ENCODE measurements at regions not wholly inside any gene's neighbourhood (a gene's known extent, or its start where the extent isn't known, plus 50 kb on each side); places are given as distances from the start of the nearest gene placed in this dataset.

DNA sequence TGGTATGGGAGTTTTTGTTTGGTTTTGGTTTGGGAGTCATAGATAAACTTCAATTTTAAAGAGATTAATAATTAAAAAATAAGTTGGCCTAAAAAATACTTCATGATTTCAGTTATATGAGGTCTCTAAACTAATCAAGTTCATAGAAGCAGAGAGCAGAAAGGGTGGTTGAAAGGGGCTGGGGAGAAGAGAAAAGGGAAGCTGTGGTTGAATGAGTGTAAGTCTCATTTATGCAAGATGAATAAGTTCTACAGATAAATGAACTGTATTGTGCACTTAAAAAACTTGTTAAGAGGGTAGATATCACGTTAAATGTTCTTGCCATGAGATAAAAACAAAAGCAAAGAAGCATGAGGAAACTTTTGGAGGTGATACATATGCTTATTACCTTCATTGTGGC lies 188.7 kb downstream of the NSUN3 start:
- Histone ChIP-seq H3K4me1 (no peaks in the 10 kb centered on the region), H3K9ac (no peak overlapping the region), H3K9me3 (replicated peaks in 1 of 11) (no peaks in the 10 kb centered on the region), H3K27me3 (no peaks in the 10 kb centered on the region), H4K20me1 (no peaks in the 10 kb centered on the region), H3K36me3 (no peaks in the 10 kb centered on the region), H3K4me2 (no peak overlapping the region), H3K27ac (no peak overlapping the region), H3K4me3 (no peak overlapping the region)
- no peak for TF ChIP-seq Cebpa-rat (IDR thresholded peaks at IDR 0.05)

DNA sequence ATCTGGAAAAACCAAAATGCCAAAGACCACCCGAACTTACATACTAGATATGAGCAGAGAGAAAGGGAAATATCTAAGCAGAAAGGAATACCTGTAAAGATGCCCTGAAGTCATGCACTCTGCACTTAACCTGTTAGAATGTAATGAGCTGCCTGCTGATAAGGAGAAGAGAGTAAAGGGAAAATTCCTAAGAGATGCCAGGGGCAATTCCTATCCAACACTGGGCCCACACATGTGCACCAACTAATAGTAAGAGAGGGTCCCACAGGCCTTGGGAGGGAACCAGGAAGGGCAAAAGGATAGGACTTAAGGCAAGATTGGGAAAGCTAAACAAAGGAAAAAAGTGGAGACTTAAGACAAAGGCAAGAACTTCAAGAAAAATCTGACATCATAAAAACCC lies 189.5 kb downstream of the NSUN3 start:
- Histone ChIP-seq H3K27me3 (no peaks in the 10 kb centered on the region), H4K20me1 (no peaks in the 10 kb centered on the region), H3K36me3 (no peaks in the 10 kb centered on the region), H3K4me1 (no peaks in the 10 kb centered on the region), H3K27ac (no peak overlapping the region), H3K9me3 (replicated peaks in 1 of 11) (no peaks in the 10 kb centered on the region), H3K4me3 (no peak overlapping the region), H3K9ac (no peak overlapping the region), H3K4me2 (no peak overlapping the region)
- TF ChIP-seq Cebpa-rat (IDR thresholded peaks at IDR 0.05) = no peak

DNA sequence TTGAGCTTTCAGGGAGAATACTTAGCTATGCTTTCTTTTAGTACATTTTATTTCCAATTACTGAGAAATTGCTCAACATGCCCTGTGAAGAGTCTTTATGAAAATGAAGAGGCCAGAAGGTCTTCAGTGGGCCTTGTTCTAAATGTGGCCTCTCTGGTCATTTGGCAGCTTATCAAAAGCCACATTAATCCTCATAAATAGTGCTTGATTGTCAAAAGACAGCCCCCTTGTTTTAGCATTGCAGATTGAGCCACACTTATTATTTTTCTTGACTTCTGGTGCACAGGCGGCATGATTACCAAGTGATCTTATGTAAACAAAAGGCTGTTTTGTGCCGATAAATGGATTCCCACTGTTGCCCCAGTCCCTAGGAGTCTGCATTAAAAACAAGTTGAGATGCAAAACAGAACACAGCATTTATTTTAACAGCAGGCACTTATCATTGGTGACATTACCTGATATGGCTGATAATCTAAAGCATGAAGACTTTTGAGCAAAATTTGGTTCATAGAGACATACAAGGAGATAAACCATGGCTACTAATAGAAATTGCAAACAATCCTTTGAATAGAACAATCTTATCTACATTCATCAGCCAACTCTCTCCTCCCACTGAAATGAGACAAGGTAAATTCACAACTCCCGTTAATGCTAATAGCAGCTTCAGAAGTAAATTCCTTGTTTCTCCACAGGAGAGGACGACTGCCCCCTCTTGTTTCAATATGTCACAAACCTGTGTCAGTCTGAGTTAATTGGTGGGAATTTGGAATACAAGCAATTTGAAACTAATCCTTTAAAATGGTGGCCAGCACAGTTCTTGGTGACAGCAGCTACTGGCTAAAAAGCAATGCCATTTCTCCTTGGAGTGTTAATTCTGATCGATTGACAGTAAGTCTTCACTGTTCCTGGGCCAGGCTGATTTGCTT lies 194.3 kb downstream of the NSUN3 start:
- H3K36me3 ChIP-seq = no peaks in the 10 kb centered on the region
- peaks cover 0 to 10% (median 0%) of the 10 kb centered on the region in 11 experiments; a peak in 1 of 22 replicates for H3K9me3 ChIP-seq (replicated peaks in 1 of 11)
- no peaks in the 10 kb centered on the region for H4K20me1 ChIP-seq
- TF ChIP-seq Cebpa-rat (IDR thresholded peaks at IDR 0.05) = no peak
- H3K4me2 ChIP-seq = no peak overlapping the region
- no peak overlapping the region for H3K4me3 ChIP-seq
- no peaks in the 10 kb centered on the region for H3K27me3 ChIP-seq
- H3K27ac ChIP-seq = no peak overlapping the region
- no peak overlapping the region for H3K9ac ChIP-seq
- no peaks in the 10 kb centered on the region for H3K4me1 ChIP-seq

DNA sequence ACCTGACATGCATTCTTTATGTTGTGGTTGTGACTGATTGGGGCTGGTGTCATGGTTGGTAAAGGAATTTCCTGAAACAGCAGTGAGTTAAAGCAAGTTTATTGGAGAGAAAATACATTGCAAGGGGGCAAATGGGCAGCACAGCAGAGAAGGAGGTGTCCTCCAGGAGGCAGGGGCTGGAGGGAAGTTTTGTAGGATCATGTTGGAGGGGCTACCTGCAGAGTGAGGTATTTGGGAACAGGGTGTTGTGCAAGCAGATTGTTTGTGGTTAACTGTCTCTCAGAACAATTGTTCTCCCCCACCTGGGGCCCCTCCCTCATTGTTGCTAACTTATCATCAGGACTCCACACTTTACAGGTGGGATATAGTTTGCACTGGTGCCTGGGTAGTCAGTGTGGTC lies 196.0 kb downstream of the NSUN3 start:
- Histone ChIP-seq H3K4me1 (no peaks in the 10 kb centered on the region), H3K27me3 (no peaks in the 10 kb centered on the region), H3K4me2 (no peak overlapping the region), H3K9ac (no peak overlapping the region), H3K36me3 (no peaks in the 10 kb centered on the region), H4K20me1 (no peaks in the 10 kb centered on the region), H3K9me3 (replicated peaks in 1 of 11) (peaks cover 0 to 10% (median 0%) of the 10 kb centered on the region in 11 experiments; a peak in 1 of 22 replicates), H3K4me3 (no peak overlapping the region), H3K27ac (no peak overlapping the region)
- no peak for TF ChIP-seq Cebpa-rat (IDR thresholded peaks at IDR 0.05)

DNA sequence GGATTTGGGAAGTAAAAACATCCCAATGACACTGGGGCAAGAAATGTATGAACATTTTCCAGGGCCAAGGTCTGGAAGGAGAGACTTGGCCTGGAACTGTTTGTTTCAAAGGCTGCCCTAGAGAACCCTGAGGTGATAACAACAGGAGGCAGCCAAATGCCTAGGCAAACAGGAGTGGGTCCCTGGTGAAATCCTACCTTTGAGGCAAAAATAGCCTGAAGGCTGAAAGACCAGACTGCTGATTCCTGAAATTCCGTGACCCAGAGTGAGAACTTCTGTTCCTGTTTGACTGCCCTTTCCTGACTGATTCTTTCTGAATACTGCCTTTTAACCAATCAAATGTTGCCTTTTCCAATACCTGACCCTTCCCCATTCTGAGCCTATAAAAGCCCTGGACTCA lies 196.4 kb downstream of the NSUN3 start:
- TF ChIP-seq Cebpa-rat (IDR thresholded peaks at IDR 0.05) = no peak
- Histone ChIP-seq H3K4me2 (no peak overlapping the region), H3K9me3 (replicated peaks in 1 of 11) (peaks cover 0 to 10% (median 0%) of the 10 kb centered on the region in 11 experiments; a peak in 1 of 22 replicates), H3K4me1 (no peaks in the 10 kb centered on the region), H3K36me3 (no peaks in the 10 kb centered on the region), H3K9ac (no peak overlapping the region), H3K27ac (no peak overlapping the region), H4K20me1 (no peaks in the 10 kb centered on the region), H3K27me3 (no peaks in the 10 kb centered on the region), H3K4me3 (no peak overlapping the region)

DNA sequence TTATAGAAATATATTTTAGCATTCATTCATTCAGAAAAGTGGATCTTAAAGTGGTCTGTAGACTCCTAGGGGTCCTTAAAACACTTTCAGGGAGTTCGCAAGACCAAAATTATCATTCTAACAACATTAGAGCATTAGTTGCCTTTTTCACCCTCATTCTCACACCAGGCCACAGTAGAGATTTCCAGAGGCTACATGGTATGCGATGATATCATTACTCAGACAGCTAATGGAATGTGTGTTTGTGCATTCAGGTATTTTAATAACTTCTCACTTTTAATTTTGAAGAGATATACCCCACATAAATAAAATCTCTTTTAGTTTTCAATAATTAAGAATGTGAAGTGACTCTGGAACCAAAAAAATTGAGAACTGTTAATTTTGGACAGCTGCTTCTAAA lies 206.9 kb downstream of the NSUN3 start:
- no peak overlapping the region for H3K4me2 ChIP-seq
- TF ChIP-seq Cebpa-rat (IDR thresholded peaks at IDR 0.05) = no peak
- no peak overlapping the region for H3K27ac ChIP-seq
- H4K20me1 ChIP-seq = no peaks in the 10 kb centered on the region
- H3K4me3 ChIP-seq = no peak overlapping the region
- H3K9ac ChIP-seq = no peak overlapping the region
- no peaks in the 10 kb centered on the region for H3K27me3 ChIP-seq
- no peaks in the 10 kb centered on the region for H3K4me1 ChIP-seq
- no peaks in the 10 kb centered on the region for H3K36me3 ChIP-seq
- H3K9me3 ChIP-seq (replicated peaks in 1 of 11) = no peaks in the 10 kb centered on the region

DNA sequence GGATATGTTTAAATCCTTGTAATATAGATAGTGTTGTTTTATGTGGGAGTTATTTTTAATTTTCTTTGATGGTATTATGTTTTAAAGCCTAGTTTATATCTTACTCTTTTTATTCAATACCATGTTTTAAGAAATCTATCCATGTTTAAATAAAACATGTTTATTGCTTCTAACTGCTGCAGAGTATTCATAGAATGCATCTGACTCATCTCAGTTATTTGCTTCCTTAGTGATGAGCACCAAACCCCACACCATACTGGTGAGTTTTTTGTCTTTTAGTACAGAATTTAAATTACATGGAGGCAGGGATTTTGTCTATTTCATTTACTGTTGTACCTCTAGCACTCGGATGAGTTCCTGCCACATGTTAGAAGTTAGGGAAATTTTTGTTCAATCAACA lies 209.2 kb downstream of the NSUN3 start:
- H4K20me1 ChIP-seq = no peaks in the 10 kb centered on the region
- H3K36me3 ChIP-seq = no peaks in the 10 kb centered on the region
- H3K9ac ChIP-seq = no peak overlapping the region
- TF ChIP-seq Cebpa-rat (IDR thresholded peaks at IDR 0.05) = no peak
- H3K9me3 ChIP-seq (replicated peaks in 1 of 11) = no peaks in the 10 kb centered on the region
- H3K4me2 ChIP-seq = no peak overlapping the region
- H3K4me1 ChIP-seq = no peaks in the 10 kb centered on the region
- H3K27me3 ChIP-seq = no peaks in the 10 kb centered on the region
- no peak overlapping the region for H3K27ac ChIP-seq
- H3K4me3 ChIP-seq = no peak overlapping the region

DNA sequence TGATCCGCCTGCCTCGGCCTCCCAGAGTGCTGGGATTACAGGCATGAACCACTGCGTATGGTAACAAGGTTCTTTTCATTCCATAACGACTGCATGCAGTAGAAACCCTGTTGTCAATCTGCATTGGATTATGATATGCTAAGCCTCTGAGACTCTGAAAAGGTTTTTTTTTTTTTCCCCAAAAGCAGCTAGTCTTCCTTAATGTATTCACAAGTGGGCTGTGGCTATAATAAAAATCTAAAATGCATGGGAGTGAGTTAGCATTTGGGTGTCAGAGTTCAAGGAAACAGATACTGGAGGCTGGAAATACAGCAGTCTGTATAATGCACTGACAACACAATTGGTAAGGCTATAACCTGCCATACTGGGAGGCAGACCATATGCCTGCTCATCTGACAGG lies 218.1 kb downstream of the NSUN3 start:
- no peak overlapping the region for H3K4me3 ChIP-seq
- no peaks in the 10 kb centered on the region for H3K9me3 ChIP-seq (replicated peaks in 1 of 11)
- no peaks in the 10 kb centered on the region for H3K36me3 ChIP-seq
- no peak overlapping the region for H3K9ac ChIP-seq
- H3K27ac ChIP-seq = no peak overlapping the region
- no peaks in the 10 kb centered on the region for H3K4me1 ChIP-seq
- H4K20me1 ChIP-seq = no peaks in the 10 kb centered on the region
- H3K27me3 ChIP-seq = no peaks in the 10 kb centered on the region
- TF ChIP-seq Cebpa-rat (IDR thresholded peaks at IDR 0.05) = no peak
- H3K4me2 ChIP-seq = no peak overlapping the region

DNA sequence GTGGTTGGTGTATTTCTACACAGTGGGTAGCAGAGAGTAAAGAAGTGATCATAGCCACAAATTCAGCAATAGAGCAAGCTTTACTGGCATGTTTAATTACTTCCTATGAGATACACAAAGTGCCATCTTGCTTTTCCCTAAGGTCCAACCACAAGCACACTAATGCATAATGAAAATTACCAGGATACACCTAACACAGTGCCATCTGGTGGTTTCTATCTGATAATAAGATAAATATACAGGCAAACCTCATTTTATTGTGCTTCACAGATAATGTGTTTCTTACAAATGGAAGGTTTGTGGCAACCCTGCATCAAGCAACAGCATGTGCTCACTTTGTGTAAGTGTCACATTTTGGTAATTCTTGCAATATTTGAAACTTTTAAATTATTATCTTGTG lies 223.0 kb downstream of the NSUN3 start:
- Histone ChIP-seq H3K4me3 (no peak overlapping the region), H3K4me1 (no peaks in the 10 kb centered on the region), H3K36me3 (no peaks in the 10 kb centered on the region), H3K4me2 (no peak overlapping the region), H3K9ac (no peak overlapping the region), H3K27ac (no peak overlapping the region), H4K20me1 (no peaks in the 10 kb centered on the region), H3K9me3 (replicated peaks in 1 of 11) (no peaks in the 10 kb centered on the region), H3K27me3 (no peaks in the 10 kb centered on the region)
- no peak for TF ChIP-seq Cebpa-rat (IDR thresholded peaks at IDR 0.05)

DNA sequence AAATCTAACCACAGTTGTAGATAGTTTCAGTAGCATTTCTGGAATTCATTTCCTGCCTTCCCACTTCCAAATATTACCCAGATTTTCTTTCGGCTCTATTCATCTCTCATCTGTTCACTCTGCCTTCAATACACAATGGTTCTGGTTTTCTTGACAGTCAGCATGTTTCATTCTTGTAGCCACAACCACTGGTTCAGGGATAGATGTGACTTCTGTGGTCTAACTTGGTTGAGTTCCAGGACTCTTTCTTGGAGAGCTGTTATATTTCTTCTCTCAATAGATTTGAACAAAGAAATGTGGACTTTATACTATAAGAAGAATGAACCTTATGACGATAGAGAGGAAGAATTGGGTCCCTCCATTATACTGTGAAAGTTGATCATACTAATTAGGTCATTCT lies 228.8 kb downstream of the NSUN3 start:
- no peak overlapping the region for H3K9ac ChIP-seq
- no peaks in the 10 kb centered on the region for H3K4me1 ChIP-seq
- H3K27me3 ChIP-seq = no peaks in the 10 kb centered on the region
- H3K36me3 ChIP-seq = no peaks in the 10 kb centered on the region
- H3K27ac ChIP-seq = no peak overlapping the region
- TF ChIP-seq Cebpa-rat (IDR thresholded peaks at IDR 0.05) = no peak
- H4K20me1 ChIP-seq = no peaks in the 10 kb centered on the region
- no peaks in the 10 kb centered on the region for H3K9me3 ChIP-seq (replicated peaks in 1 of 11)
- H3K4me3 ChIP-seq = no peak overlapping the region
- no peak overlapping the region for H3K4me2 ChIP-seq
